D721Med (cell line): ENCODE measurements at regions not wholly inside any gene's neighbourhood (a gene's known extent, or its start where the extent isn't known, plus 50 kb on each side); places are given as distances from the start of the nearest gene placed in this dataset.

ENCODE experiments used
- DNase-seq: peaks from one replicate; pipeline ENCODE4 v3.0.0; 2011; ENCODE audit warnings: low spot score; ENCODE audit not compliant: insufficient read length
- FAIRE-seq: peaks from 2 replicates; lab custom pipeline; 2011; peaks lifted over from hg19 to GRCh38; lab: Jason Lieb, UNC
- CTCF ChIP-seq: IDR thresholded peaks from 2 replicates; pipeline ENCODE4 v1.5.1; 2012; ENCODE audit warnings: mild to moderate bottlenecking, control low read depth; ENCODE audit not compliant: insufficient read depth; ENCODE audit errors: missing control alignments

DNA sequence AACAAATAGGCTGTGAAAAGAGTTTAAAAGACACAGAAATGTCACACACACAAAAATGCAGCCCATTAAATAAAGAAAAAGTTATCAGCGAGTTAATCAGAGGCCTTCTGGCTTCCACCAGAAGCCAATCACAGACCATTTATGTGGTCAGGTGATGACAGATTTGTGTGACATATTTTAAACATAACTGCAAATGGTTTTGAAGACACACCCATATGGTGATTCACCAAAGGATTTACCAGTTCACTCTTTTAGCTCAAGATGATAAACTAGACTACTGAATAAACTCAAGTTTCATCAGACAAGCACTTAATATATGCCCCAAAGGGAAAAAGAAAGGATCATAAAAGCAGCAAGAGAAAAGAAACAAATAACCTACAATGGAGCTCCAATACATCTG lies 181.2 kb downstream of the SPANXN4 start:
- FAIRE-seq (no peak), DNase-seq (no peak)
- no peak for TF ChIP-seq CTCF

DNA sequence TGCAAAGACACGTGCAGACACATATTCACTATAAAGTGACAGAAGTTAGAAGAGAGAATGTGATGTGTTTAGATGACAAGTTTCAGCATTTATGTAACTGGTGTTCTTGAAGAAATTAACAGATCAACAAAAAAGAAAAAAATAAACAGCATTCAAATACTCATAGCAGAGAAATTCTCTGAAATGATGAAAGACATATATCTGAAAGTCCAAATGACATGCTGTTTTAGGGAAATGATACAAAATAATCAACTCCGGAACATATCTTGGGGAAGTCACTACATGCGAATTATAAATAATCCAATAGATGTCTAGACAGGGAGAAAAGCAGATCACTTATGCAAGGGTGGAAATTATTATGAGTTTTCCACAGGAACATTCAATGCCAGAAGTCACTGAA lies 146.0 kb downstream of the SPANXN4 start:
- DNase-seq (no peak), FAIRE-seq (no peak)
- TF ChIP-seq CTCF, result no peak

DNA sequence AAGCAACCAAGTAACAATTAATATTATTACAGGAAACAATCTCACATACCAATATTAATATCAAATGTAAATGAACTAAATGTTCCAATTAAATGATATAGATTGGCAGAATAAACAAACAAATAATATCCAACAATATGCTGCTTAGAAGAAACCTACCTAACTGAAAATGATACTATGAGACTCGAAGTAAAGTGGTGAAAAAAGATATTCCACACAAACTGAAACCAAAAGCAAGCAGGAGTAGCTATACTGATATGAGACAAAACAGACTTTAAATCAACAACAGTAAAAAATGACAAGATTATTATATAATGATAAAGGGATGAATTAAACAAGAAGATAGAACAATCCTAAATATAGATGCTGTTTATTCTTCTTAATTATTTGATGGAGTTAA lies 140.1 kb downstream of the SPANXN4 start:
- no peak for TF ChIP-seq CTCF
- FAIRE-seq, result no peak
- no peak for DNase-seq

GRCh38 chrX:143139681-143140080 lies 114.0 kb downstream of the SPANXN4 start:
- DNase-seq (no peak), FAIRE-seq (no peak)
- no peak for TF ChIP-seq CTCF

DNA sequence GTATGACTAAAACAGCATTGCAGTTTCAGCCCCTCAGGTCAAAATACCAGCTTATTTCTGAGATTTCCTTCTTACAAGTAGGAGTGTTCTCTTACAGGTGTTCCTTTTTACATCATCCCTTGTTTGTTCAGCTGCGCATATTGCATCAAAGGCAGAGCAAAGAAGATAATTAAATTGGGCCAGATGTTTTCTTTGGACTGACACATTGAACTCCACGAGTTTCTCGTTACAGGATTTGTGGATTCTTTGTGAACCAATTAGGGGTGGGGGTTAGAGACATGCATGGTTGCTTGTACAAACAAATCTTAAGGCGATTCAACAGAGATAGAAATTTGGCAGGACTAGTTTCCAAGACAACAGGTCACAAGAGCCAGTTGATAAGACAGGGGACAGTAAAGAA lies 95.7 kb downstream of the SPANXN4 start:
- DNase-seq, result no peak
- no peak for TF ChIP-seq CTCF
- FAIRE-seq, result no peak

DNA sequence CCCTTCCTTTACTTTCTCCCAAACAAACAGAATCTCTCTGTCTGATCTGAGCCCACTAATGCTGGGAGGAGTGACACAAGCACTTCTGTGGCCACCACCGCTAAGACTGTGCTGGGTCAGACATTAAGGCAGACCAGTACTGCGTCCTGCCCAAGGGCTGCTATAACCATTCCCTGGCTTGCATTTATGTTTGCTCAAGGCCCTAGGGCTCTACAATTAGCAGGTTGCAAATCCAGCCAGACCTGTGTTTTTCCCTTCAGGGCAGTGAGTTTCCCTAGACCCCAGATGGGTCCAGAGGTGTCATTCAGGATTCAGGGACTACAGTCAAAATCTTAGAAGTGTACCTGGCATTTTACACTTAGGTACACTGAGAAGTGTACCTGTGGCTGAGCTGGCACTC lies 89.7 kb downstream of the SPANXN4 start:
- no peak for TF ChIP-seq CTCF
- FAIRE-seq (no peak), DNase-seq (no peak)

DNA sequence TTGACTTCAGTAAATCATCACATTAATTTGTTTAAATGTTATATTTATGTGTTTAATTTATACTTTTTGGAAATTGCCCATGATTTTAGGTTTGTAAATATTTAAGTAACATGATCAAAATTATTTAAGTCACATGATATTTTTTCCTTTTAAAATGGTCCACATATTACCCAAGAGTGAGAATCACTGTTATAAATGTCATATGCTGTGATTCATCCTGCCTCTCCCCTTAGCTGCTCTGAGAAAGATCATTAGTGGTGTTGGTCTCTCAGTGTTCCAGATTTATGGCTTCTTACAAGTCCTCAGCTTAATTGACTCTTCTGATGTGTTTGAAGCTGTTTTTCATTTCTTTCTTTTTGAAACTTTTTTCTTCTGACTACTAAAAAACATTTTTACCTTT lies 70.1 kb downstream of the SPANXN4 start:
- DNase-seq (no peak), FAIRE-seq (no peak)
- no peak for TF ChIP-seq CTCF
